HAP-1 (cell line): ENCODE measurements at regions not wholly inside any gene's neighbourhood (a gene's known extent, or its start where the extent isn't known, plus 50 kb on each side); places are given as distances from the start of the nearest gene placed in this dataset.

ENCODE experiments used
- DNase-seq, 2 experiments: peaks; one replicate each; pipeline ENCODE4 v3.0.0-alpha.2; 2016 to 2020; ENCODE audit warnings: low spot score in 2 of 2
- H3K27me3 ChIP-seq: fragments of 250-450 bp; sonication (Bioruptor Pico); 2 replicates; pipeline ENCODE4 v1.5.1; 2020; ENCODE audit warnings: low read depth, mild to moderate bottlenecking, moderate library complexity
- H3K36me3 ChIP-seq: fragments of 250-450 bp; sonication (Bioruptor Pico); replicated peaks from 2 replicates; pipeline ENCODE4 v1.5.1; 2020; ENCODE audit warnings: mild to moderate bottlenecking
- H3K4me1 ChIP-seq: fragments of 250-450 bp; sonication (Bioruptor Pico); 2 replicates; pipeline ENCODE4 v1.5.1; 2020; ENCODE audit warnings: mild to moderate bottlenecking
- H3K4me3 ChIP-seq: fragments of 250-450 bp; sonication (Bioruptor Pico); 2 replicates; pipeline ENCODE4 v1.5.1; 2020; ENCODE audit warnings: mild to moderate bottlenecking, moderate library complexity
- H3K9me3 ChIP-seq: fragments of 250-450 bp; sonication (Bioruptor Pico); 2 replicates; pipeline ENCODE4 v1.5.1; 2020; ENCODE audit warnings: mild to moderate bottlenecking, moderate library complexity
- in situ Hi-C: fragments of 300-500 bp; cut with MboI; formaldehyde crosslinking; loops from 3 replicates; pipeline ENCODE4 v1.14.3; 2020; ENCODE audit warnings: low sequenced_read_pairs, inconsistent platforms, mixed read lengths

GRCh38 chr17:13920413-13920812 lies 148.9 kb upstream of the COX10 start:
- in situ Hi-C loops: no loop called here
- Histone ChIP-seq H3K27me3 (no peaks in the 10 kb centered on the region), H3K36me3 (no peaks in the 10 kb centered on the region), H3K4me3 (no peak overlapping the region), H3K4me1 (no peaks in the 10 kb centered on the region), H3K9me3 (no peaks in the 10 kb centered on the region)
- no peak for DNase-seq

- no peaks in the 10 kb centered on the region for H3K36me3 ChIP-seq
- H3K9me3 ChIP-seq: no peaks in the 10 kb centered on the region
- in situ Hi-C loops: no loop called here
- no peaks in the 10 kb centered on the region for H3K4me1 ChIP-seq
- no peak overlapping the region for H3K4me3 ChIP-seq
- no peak for DNase-seq
- no peaks in the 10 kb centered on the region for H3K27me3 ChIP-seq
Measured at GRCh38 chr17:13921841-13922776, 147.2 kb upstream of the COX10 start.

- H3K36me3 ChIP-seq: no peaks in the 10 kb centered on the region
- no peaks in the 10 kb centered on the region for H3K27me3 ChIP-seq
- H3K4me1 ChIP-seq: no peaks in the 10 kb centered on the region
- no peak overlapping the region for H3K4me3 ChIP-seq
- no peaks in the 10 kb centered on the region for H3K9me3 ChIP-seq
- in situ Hi-C loops: no loop called here
- DNase-seq: no peak
Measured at GRCh38 chr17:13922885-13923284, 146.4 kb upstream of the COX10 start.

- in situ Hi-C loops: loop anchor here (25.0 kb wide), 1 partner anchor 362 kb away; no protein-coding TSS in a partner anchor
- Histone ChIP-seq H3K36me3 (no peaks in the 10 kb centered on the region), H3K4me3 (no peak overlapping the region), H3K9me3 (no peaks in the 10 kb centered on the region), H3K27me3 (no peaks in the 10 kb centered on the region), H3K4me1 (no peaks in the 10 kb centered on the region)
- no peak for DNase-seq
Measured at GRCh38 chr17:13925579-13925978, 143.7 kb upstream of the COX10 start.

- Histone ChIP-seq H3K9me3 (no peaks in the 10 kb centered on the region), H3K36me3 (no peaks in the 10 kb centered on the region), H3K4me1 (no peaks in the 10 kb centered on the region), H3K4me3 (no peak overlapping the region), H3K27me3 (no peaks in the 10 kb centered on the region)
- in situ Hi-C loops: loop anchor here (25.0 kb wide), 1 partner anchor 356 kb away; no protein-coding TSS in a partner anchor
- DNase-seq: no peak
Measured at GRCh38 chr17:13931111-13931526, 138.2 kb upstream of the COX10 start.

- Histone ChIP-seq H3K4me3 (no peak overlapping the region), H3K4me1 (no peaks in the 10 kb centered on the region), H3K36me3 (no peaks in the 10 kb centered on the region), H3K27me3 (no peaks in the 10 kb centered on the region), H3K9me3 (no peaks in the 10 kb centered on the region)
- in situ Hi-C loops: loop anchor here (25.0 kb wide), 1 partner anchor 355 kb away; no protein-coding TSS in a partner anchor
- no peak for DNase-seq
Measured at GRCh38 chr17:13931800-13932460, 137.4 kb upstream of the COX10 start.

GRCh38 chr17:13933441-13934276 lies 135.6 kb upstream of the COX10 start:
- no peaks in the 10 kb centered on the region for H3K27me3 ChIP-seq
- in situ Hi-C loops: loop anchor here (25.0 kb wide), 1 partner anchor 354 kb away; no protein-coding TSS in a partner anchor
- no peaks in the 10 kb centered on the region for H3K4me1 ChIP-seq
- H3K9me3 ChIP-seq: no peaks in the 10 kb centered on the region
- H3K36me3 ChIP-seq: no peaks in the 10 kb centered on the region
- DNase-seq: no peak
- no peak overlapping the region for H3K4me3 ChIP-seq

GRCh38 chr17:13939222-13939621 lies 130.1 kb upstream of the COX10 start:
- Histone ChIP-seq H3K4me1 (no peaks in the 10 kb centered on the region), H3K27me3 (no peaks in the 10 kb centered on the region), H3K36me3 (no peaks in the 10 kb centered on the region), H3K9me3 (no peaks in the 10 kb centered on the region), H3K4me3 (no peak overlapping the region)
- in situ Hi-C loops: loop anchor here (25.0 kb wide), 1 partner anchor 348 kb away; no protein-coding TSS in a partner anchor
- DNase-seq: no peak

GRCh38 chr17:13940858-13941665 lies 128.2 kb upstream of the COX10 start:
- no peaks in the 10 kb centered on the region for H3K9me3 ChIP-seq
- H3K27me3 ChIP-seq: no peaks in the 10 kb centered on the region
- H3K36me3 ChIP-seq: no peaks in the 10 kb centered on the region
- H3K4me1 ChIP-seq: no peaks in the 10 kb centered on the region
- in situ Hi-C loops: loop anchor here (25.0 kb wide), 1 partner anchor 346 kb away; no protein-coding TSS in a partner anchor
- H3K4me3 ChIP-seq: no peak overlapping the region
- no peak for DNase-seq

- Histone ChIP-seq H3K4me3 (no peak overlapping the region), H3K27me3 (no peaks in the 10 kb centered on the region), H3K4me1 (no peaks in the 10 kb centered on the region), H3K36me3 (no peaks in the 10 kb centered on the region), H3K9me3 (no peaks in the 10 kb centered on the region)
- DNase-seq: no peak
- in situ Hi-C loops: loop anchor here (25.0 kb wide), 1 partner anchor 346 kb away; no protein-coding TSS in a partner anchor
Measured at GRCh38 chr17:13941781-13942180, 127.5 kb upstream of the COX10 start.

- Histone ChIP-seq H3K36me3 (no peaks in the 10 kb centered on the region), H3K4me3 (no peak overlapping the region), H3K9me3 (no peaks in the 10 kb centered on the region), H3K27me3 (no peaks in the 10 kb centered on the region), H3K4me1 (no peaks in the 10 kb centered on the region)
- no peak for DNase-seq
- in situ Hi-C loops: loop anchor here (25.0 kb wide), 1 partner anchor 343 kb away; no protein-coding TSS in a partner anchor
Measured at GRCh38 chr17:13943909-13944308, 125.4 kb upstream of the COX10 start.

GRCh38 chr17:13947499-13947898 lies 121.8 kb upstream of the COX10 start:
- in situ Hi-C loops: loop anchor here (25.0 kb wide), 1 partner anchor 340 kb away; no protein-coding TSS in a partner anchor
- H3K4me3 ChIP-seq: no peak overlapping the region
- H3K9me3 ChIP-seq: no peaks in the 10 kb centered on the region
- no peaks in the 10 kb centered on the region for H3K27me3 ChIP-seq
- no peak for DNase-seq
- H3K36me3 ChIP-seq: no peaks in the 10 kb centered on the region
- H3K4me1 ChIP-seq: no peaks in the 10 kb centered on the region
